Activated CD8-positive, alpha-beta memory T cell treated with anti-CD3 and anti-CD28 coated beads for 48 hours (primary cell): ENCODE measurements at regions not wholly inside any gene's neighbourhood (a gene's known extent, or its start where the extent isn't known, plus 50 kb on each side); places are given as distances from the start of the nearest gene placed in this dataset.
A peak's percentile ranks its signal among the peaks of the same experiment; 100 is the strongest.
"Not testable (repeated sequence)": the region's sequence is repeated elsewhere in the genome, so short reads cannot be mapped to it uniquely, and the experiment has no call there.

ENCODE experiments used
- DNase-seq, 3 experiments: peaks; one replicate each; pipeline ENCODE4 v3.0.0-alpha.2; 2020; ENCODE audit warnings: low read depth in 2 of 3, low spot score in 2 of 3

- no peak for DNase-seq
Measured at GRCh38 chr11:12585861-12586260, 88.4 kb upstream of the TEAD1 start.

- no peak for DNase-seq
Measured at GRCh38 chr11:12587333-12587991, 86.8 kb upstream of the TEAD1 start.

GRCh38 chr11:12591706-12592105 lies 82.5 kb upstream of the TEAD1 start:
- DNase-seq, result no peak

- no peak for DNase-seq
Measured at GRCh38 chr11:12592283-12592682, 81.9 kb upstream of the TEAD1 start.

- DNase-seq, result not testable (repeated sequence)
Measured at GRCh38 chr11:12595089-12595847, 79.0 kb upstream of the TEAD1 start.

- DNase-seq, result no peak
Measured at GRCh38 chr11:12598330-12599256, 75.6 kb upstream of the TEAD1 start.

GRCh38 chr11:12599408-12600143 lies 74.6 kb upstream of the TEAD1 start:
- DNase-seq, result peak in 1 of 3 experiments; percentile 42

- DNase-seq, result no peak
Measured at GRCh38 chr11:12600829-12601228, 73.4 kb upstream of the TEAD1 start.

- no peak for DNase-seq
Measured at GRCh38 chr11:12602421-12602820, 71.8 kb upstream of the TEAD1 start.

GRCh38 chr11:12603143-12604088 lies 70.8 kb upstream of the TEAD1 start:
- DNase-seq, result no peak

GRCh38 chr11:12604557-12605153 lies 69.6 kb upstream of the TEAD1 start:
- no peak for DNase-seq

GRCh38 chr11:12606597-12606996 lies 67.6 kb upstream of the TEAD1 start:
- DNase-seq, result no peak

- DNase-seq, result not testable (repeated sequence)
Measured at GRCh38 chr11:12608678-12609077, 65.5 kb upstream of the TEAD1 start.

- DNase-seq, result no peak
Measured at GRCh38 chr11:12611352-12611751, 62.9 kb upstream of the TEAD1 start.

- no peak for DNase-seq
Measured at GRCh38 chr11:12617632-12618031, 56.6 kb upstream of the TEAD1 start.

- DNase-seq, result no peak
Measured at GRCh38 chr11:12618743-12619540, 55.3 kb upstream of the TEAD1 start.

- DNase-seq, result no peak
Measured at GRCh38 chr11:12623869-12624268, 50.4 kb upstream of the TEAD1 start.
